ENCODE measurements at regions not wholly inside any gene's neighbourhood (a gene's known extent, or its start where the extent isn't known, plus 50 kb on each side); places are given as distances from the start of the nearest gene placed in this dataset.

DNA sequence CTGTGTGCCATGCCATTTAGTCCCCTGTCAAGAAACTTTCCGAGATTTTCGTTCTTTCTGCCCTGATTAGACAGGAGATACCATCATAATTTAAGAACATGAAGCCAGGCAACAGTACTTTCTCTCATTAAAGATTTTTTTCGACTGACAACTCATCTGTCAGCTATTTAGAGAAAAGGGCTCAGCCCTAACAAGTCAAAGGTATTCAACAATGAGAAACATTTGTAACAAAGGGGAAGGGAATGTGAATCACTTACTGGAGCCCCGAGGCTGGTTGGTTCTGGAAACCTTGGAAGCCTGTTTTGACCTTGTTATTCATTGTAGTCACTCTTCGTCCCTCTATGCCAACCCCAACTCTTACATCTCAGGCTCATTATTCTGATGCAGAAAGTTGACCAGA is 199.4 kb downstream of the SPP2 start:
- RAD21 ChIA-PET (ENCODE audit: low non-redundant PET in 1 of 2, low total read pairs in 2 of 2, uncharacterized antibody in 2 of 2, unreplicated experiment in 2 of 2), result no interaction called here
- Histone ChIP-seq H2AFZ (ENCODE audit: low read depth, low read length, poor library complexity, severe bottlenecking) (peak overlapping the region; percentile 96), H3K36me3 (ENCODE audit: control insufficient read depth in 1 of 2, insufficient read depth in 2 of 2, low read length in 2 of 2) (no peaks in the 10 kb centered on the region), H3K9me2 (ENCODE audit: insufficient read depth) (no peaks in the 10 kb centered on the region), H3K79me2 (ENCODE audit: insufficient read depth, low read length) (no peaks in the 10 kb centered on the region), H3K4me2 (ENCODE audit: low read length) (peak overlapping the region; percentile 62), H3K4me1 (ENCODE audit: control insufficient read depth in 1 of 2, insufficient read depth in 2 of 2, low read length in 2 of 2) (peaks cover 20 to 77% of the 10 kb centered on the region in 2 experiments), H3K9ac (ENCODE audit: low read length) (peak overlapping the region; percentile 44), H3K9me3 (ENCODE audit: control insufficient read depth in 1 of 2, insufficient read depth in 1 of 2, low read depth in 1 of 2, low read length in 2 of 2) (no peaks in the 10 kb centered on the region), H4K20me1 (ENCODE audit: insufficient read depth) (no peaks in the 10 kb centered on the region), H3K27me3 (ENCODE audit: insufficient read depth, low read length) (no peaks in the 10 kb centered on the region), H3K27ac (ENCODE audit: low read depth, low read length) (peak overlapping the region; percentile 1; the same call in 1 of the 2 replicates), H3K4me3 (replicated peaks in 1 of 2; ENCODE audit: low read depth in 1 of 2, low read length in 2 of 2) (peak overlapping the region in 1 of 2 experiments; percentile 7; a peak in 2 of 4 replicates)
- ATAC-seq (peak; percentile 49; the same call in 1 of the 2 replicates), DNase-seq (ENCODE audit: low read depth, low spot score) (no peak)
- peak; percentile 31; the same call in 1 of the 2 replicates for TF ChIP-seq SP1 (IDR thresholded peaks at IDR 0.05; ENCODE audit: low read depth)
- TF ChIP-seq EZH2phosphoT487 (IDR thresholded peaks at IDR 0.05; ENCODE audit: borderline replicate concordance), result no peak
- no peak for TF ChIP-seq ZNF274 (IDR thresholded peaks at IDR 0.05; ENCODE audit: low read depth, low read length)
- peak; percentile 47 for TF ChIP-seq JUND (IDR thresholded peaks at IDR 0.05)
- TF ChIP-seq, protein P1, sequence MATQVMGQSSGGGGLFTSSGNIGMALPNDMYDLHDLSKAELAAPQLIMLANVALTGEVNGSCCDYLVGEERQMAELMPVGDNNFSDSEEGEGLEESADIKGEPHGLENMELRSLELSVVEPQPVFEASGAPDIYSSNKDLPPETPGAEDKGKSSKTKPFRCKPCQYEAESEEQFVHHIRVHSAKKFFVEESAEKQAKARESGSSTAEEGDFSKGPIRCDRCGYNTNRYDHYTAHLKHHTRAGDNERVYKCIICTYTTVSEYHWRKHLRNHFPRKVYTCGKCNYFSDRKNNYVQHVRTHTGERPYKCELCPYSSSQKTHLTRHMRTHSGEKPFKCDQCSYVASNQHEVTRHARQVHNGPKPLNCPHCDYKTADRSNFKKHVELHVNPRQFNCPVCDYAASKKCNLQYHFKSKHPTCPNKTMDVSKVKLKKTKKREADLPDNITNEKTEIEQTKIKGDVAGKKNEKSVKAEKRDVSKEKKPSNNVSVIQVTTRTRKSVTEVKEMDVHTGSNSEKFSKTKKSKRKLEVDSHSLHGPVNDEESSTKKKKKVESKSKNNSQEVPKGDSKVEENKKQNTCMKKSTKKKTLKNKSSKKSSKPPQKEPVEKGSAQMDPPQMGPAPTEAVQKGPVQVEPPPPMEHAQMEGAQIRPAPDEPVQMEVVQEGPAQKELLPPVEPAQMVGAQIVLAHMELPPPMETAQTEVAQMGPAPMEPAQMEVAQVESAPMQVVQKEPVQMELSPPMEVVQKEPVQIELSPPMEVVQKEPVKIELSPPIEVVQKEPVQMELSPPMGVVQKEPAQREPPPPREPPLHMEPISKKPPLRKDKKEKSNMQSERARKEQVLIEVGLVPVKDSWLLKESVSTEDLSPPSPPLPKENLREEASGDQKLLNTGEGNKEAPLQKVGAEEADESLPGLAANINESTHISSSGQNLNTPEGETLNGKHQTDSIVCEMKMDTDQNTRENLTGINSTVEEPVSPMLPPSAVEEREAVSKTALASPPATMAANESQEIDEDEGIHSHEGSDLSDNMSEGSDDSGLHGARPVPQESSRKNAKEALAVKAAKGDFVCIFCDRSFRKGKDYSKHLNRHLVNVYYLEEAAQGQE (IDR thresholded peaks at IDR 0.05; ENCODE audit: low read depth), result no peak
- TF ChIP-seq, protein P2, sequence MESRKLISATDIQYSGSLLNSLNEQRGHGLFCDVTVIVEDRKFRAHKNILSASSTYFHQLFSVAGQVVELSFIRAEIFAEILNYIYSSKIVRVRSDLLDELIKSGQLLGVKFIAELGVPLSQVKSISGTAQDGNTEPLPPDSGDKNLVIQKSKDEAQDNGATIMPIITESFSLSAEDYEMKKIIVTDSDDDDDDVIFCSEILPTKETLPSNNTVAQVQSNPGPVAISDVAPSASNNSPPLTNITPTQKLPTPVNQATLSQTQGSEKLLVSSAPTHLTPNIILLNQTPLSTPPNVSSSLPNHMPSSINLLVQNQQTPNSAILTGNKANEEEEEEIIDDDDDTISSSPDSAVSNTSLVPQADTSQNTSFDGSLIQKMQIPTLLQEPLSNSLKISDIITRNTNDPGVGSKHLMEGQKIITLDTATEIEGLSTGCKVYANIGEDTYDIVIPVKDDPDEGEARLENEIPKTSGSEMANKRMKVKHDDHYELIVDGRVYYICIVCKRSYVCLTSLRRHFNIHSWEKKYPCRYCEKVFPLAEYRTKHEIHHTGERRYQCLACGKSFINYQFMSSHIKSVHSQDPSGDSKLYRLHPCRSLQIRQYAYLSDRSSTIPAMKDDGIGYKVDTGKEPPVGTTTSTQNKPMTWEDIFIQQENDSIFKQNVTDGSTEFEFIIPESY (IDR thresholded peaks at IDR 0.05; ENCODE audit: extremely low read depth, insufficient replicate concordance, low read length), result no peak
- no peak for TF ChIP-seq CEBPB (IDR thresholded peaks at IDR 0.05; ENCODE audit: low read depth)
- TF ChIP-seq MAX (IDR thresholded peaks at IDR 0.05), result no peak
- TF ChIP-seq EZH2 (IDR thresholded peaks at IDR 0.05), result no peak
- TF ChIP-seq FOSL1 (IDR thresholded peaks at IDR 0.05; ENCODE audit: low read depth), result peak; percentile 43
- no peak for TF ChIP-seq TCF7L2 (IDR thresholded peaks at IDR 0.05; ENCODE audit: borderline replicate concordance, extremely low read depth, insufficient read depth, insufficient read length)
- peak; percentile 5; the same call in 1 of the 2 replicates for TF ChIP-seq RAD21 (IDR thresholded peaks at IDR 0.05; ENCODE audit: low read depth)
- TF ChIP-seq ATF3 (IDR thresholded peaks at IDR 0.05), result no peak
- POLR2A ChIA-PET, result interaction anchor here (1.5 to 1.8 kb wide), 2 partner anchors 8 to 275 kb away, joined by 4 read pairs; no protein-coding TSS in a partner anchor
- intact Hi-C loops (cut with micrococcal nuclease), result no loop called here
- no TSS peak for BruUV-seq (replicated peaks)
- CTCF ChIA-PET, result no interaction called here

All from HCT116 (cell line).